ENCODE measurements at regions not wholly inside any gene's neighbourhood (a gene's known extent, or its start where the extent isn't known, plus 50 kb on each side); places are given as distances from the start of the nearest gene placed in this dataset.

GRCh38 chr4:188408244-188409030 lies 269.2 kb downstream of the TRIML1 start:
- no peak for TF ChIP-seq CTCF (IDR thresholded peaks at IDR 0.05; ENCODE audit: control insufficient read depth, extremely low read depth, insufficient read depth)
- DNase-seq (ENCODE audit: low read depth): no peak
- H3K4me3 ChIP-seq (ENCODE audit: low read depth, low read length): no peak overlapping the region

GRCh38 chr4:188409851-188410250 lies 270.6 kb downstream of the TRIML1 start:
- no peak for TF ChIP-seq CTCF (IDR thresholded peaks at IDR 0.05; ENCODE audit: control insufficient read depth, extremely low read depth, insufficient read depth)
- H3K4me3 ChIP-seq (ENCODE audit: low read depth, low read length): no peak overlapping the region
- DNase-seq (ENCODE audit: low read depth): no peak

GRCh38 chr4:188411805-188412204 lies 272.6 kb downstream of the TRIML1 start:
- no peak for TF ChIP-seq CTCF (IDR thresholded peaks at IDR 0.05; ENCODE audit: control insufficient read depth, extremely low read depth, insufficient read depth)
- DNase-seq (ENCODE audit: low read depth): no peak
- no peak overlapping the region for H3K4me3 ChIP-seq (ENCODE audit: low read depth, low read length)

- no peak overlapping the region for H3K4me3 ChIP-seq (ENCODE audit: low read depth, low read length)
- no peak for TF ChIP-seq CTCF (IDR thresholded peaks at IDR 0.05; ENCODE audit: control insufficient read depth, extremely low read depth, insufficient read depth)
- no peak for DNase-seq (ENCODE audit: low read depth)
Measured at GRCh38 chr4:188412499-188412898, 273.3 kb downstream of the TRIML1 start.

GRCh38 chr4:188414441-188414840 lies 275.2 kb downstream of the TRIML1 start:
- no peak overlapping the region for H3K4me3 ChIP-seq (ENCODE audit: low read depth, low read length)
- no peak for TF ChIP-seq CTCF (IDR thresholded peaks at IDR 0.05; ENCODE audit: control insufficient read depth, extremely low read depth, insufficient read depth)
- DNase-seq (ENCODE audit: low read depth): no peak

- H3K4me3 ChIP-seq (ENCODE audit: low read depth, low read length): no peak overlapping the region
- peak; percentile 20; the same call in 1 of the 2 replicates for TF ChIP-seq CTCF (IDR thresholded peaks at IDR 0.05; ENCODE audit: control insufficient read depth, extremely low read depth, insufficient read depth)
- no peak for DNase-seq (ENCODE audit: low read depth)
Measured at GRCh38 chr4:188417181-188417580, 277.9 kb downstream of the TRIML1 start.

- no peak overlapping the region for H3K4me3 ChIP-seq (ENCODE audit: low read depth, low read length)
- no peak for TF ChIP-seq CTCF (IDR thresholded peaks at IDR 0.05; ENCODE audit: control insufficient read depth, extremely low read depth, insufficient read depth)
- no peak for DNase-seq (ENCODE audit: low read depth)
Measured at GRCh38 chr4:188423039-188423438, 283.8 kb downstream of the TRIML1 start.
